GM10248 (cell line): ENCODE measurements at regions not wholly inside any gene's neighbourhood (a gene's known extent, or its start where the extent isn't known, plus 50 kb on each side); places are given as distances from the start of the nearest gene placed in this dataset.

Source experiments
- CTCF ChIA-PET: fragments of 300-600 bp; sonication (Branson Sonifier 250); formaldehyde crosslinking; extraction: SDS; loops from one replicate; lab custom pipeline; 2021; ENCODE audit warnings: antibody characterized with exemption; lab: Yijun Ruan, JAX
- POLR2A ChIA-PET: fragments of 350-650 bp; sonication (Branson Sonifier 250); formaldehyde crosslinking; extraction: SDS; loops from one replicate; lab custom pipeline; 2020; ENCODE audit warnings: antibody characterized with exemption; lab: Yijun Ruan, JAX
- DNase-seq: peaks from one replicate; pipeline ENCODE4 v3.0.0; 2012; ENCODE audit errors: extremely low spot score
- TF ChIP-seq, protein P1 (sequence below): IDR thresholded peaks from 2 replicates; pipeline ENCODE4 v1.5.1; 2012; ENCODE audit warnings: mild to moderate bottlenecking, low read depth; ENCODE audit errors: extremely low read depth, missing control alignments, control extremely low read depth

DNA sequence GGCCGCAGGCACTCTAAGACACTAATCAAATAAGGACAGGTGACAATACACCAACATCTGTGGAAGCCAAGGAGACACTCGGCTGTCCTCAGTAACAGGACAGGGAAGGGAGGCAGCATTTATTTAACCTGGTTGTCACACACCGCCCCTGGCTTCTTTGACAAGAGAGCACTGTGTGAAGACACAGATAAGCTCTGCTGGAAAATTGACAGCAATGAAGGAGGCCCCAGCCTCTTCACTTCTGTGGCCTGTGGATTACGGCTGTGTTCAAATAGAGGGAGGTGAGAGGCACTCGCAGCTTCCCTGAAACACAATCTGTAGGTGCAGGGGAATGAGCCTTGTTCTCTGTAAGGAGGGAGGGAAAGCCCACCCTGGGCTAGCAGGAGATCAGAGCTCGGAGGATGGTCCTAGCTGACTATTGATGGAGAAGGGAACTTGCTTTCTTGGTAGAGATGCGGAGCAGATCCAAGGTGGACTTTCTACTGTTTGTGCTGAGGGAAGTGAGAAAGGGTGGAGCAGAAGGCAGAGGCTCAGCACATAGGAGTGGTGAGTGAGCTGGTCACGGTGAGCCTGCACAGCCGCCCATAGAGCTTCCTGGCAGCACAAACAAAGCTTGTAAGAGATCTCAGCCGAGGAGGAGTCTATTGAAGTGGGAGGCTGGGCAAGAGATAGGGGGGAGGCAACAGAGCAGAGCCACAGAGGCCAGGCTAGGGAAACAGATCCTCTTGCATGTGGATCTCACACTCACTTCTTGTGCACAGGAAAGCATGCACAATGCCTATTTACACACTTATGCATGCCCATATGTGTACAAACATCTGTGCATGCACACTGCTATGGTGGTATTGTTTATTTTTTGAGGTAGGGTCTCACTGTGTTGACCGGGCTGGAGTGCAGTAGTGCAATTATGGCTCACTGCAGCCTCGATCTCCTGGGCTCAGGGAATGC, 114.6 kb upstream of the THY1 start:
- ChIA-PET POLR2A (no interaction called here), CTCF (interaction anchor here (0.9 to 1.6 kb wide), 2 partner anchors 56 to 57 kb away, joined by 4 to 5 read pairs; no protein-coding TSS in a partner anchor)
- TF ChIP-seq, protein P1, sequence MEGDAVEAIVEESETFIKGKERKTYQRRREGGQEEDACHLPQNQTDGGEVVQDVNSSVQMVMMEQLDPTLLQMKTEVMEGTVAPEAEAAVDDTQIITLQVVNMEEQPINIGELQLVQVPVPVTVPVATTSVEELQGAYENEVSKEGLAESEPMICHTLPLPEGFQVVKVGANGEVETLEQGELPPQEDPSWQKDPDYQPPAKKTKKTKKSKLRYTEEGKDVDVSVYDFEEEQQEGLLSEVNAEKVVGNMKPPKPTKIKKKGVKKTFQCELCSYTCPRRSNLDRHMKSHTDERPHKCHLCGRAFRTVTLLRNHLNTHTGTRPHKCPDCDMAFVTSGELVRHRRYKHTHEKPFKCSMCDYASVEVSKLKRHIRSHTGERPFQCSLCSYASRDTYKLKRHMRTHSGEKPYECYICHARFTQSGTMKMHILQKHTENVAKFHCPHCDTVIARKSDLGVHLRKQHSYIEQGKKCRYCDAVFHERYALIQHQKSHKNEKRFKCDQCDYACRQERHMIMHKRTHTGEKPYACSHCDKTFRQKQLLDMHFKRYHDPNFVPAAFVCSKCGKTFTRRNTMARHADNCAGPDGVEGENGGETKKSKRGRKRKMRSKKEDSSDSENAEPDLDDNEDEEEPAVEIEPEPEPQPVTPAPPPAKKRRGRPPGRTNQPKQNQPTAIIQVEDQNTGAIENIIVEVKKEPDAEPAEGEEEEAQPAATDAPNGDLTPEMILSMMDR: no peak
- DNase-seq: no peak

DNA sequence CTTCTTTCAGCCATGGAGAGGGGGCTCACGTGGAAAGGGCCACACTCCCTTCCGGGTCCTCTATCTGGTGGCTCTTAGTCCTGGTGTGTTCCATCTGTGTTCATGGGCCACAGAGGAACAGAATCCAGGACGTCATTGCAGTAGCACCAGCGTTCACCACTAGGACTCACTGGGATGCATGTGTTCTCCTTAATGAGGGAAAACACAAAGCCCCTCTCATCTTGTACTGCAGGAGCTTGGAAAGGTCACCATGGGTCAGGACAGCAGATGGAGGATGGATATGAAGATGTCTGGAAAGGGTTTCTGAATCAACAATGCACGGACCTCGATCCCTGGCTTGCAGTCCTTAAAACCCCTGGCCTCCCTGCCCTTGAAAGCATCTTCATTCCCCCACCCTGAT, 113.8 kb upstream of the THY1 start:
- POLR2A ChIA-PET: no interaction called here
- TF ChIP-seq, protein P1: no peak
- DNase-seq: peak; percentile 7
- CTCF ChIA-PET: interaction anchor here (1.1 to 1.6 kb wide), 2 partner anchors 55 to 62 kb away, joined by 3 to 5 read pairs; no protein-coding TSS in a partner anchor

DNA sequence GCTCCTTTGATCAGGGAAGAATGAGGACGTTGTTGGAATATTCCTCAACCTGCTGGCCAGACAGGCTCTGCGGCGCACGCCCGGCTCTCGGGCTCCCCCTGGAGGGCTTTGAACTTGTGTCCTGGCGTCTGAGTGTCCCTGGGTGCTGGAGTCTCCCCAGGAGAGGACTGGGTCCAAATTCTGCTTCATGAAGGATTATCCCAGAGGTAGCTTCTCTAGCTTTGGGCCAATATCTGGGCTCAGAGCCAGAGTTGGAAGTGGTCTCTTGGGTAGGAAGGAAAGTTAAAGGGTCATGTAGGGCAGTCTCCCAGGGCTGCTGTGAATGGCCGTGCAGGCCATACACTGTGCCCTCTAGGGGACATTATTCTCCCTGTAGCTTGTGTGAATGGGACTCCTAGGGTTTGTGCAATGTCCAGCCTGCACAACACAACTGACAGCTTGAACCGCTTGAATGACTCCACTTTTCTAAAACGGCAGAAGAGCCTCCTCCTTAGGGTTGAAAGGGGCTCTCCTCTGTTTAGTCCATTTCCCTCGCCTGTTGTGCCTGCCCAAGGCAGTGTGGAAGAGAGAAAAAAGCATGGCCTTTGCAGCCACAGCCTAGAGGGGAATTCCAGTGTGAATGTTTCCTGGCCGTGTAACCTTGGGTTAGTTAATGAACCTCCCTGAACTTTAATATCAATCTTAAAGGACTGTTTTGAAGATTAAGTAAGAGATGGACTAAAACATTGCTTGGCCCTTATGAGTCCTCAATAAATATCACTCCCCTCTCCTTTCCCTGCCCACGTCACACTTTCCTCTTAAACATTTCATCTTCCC, 111.2 kb upstream of the THY1 start:
- ChIA-PET CTCF (interaction anchor here (0.6 to 3.2 kb wide), 34 partner anchors 10 to 609 kb away, joined by 3 to 24 read pairs (median 5); partner anchors contain the start of gene USP2), POLR2A (interaction anchor here (0.6 kb wide), 1 partner anchor 24 kb away, joined by 4 read pairs; no protein-coding TSS in a partner anchor)
- TF ChIP-seq, protein P1: peak; percentile 78
- DNase-seq: peak; percentile 78

DNA sequence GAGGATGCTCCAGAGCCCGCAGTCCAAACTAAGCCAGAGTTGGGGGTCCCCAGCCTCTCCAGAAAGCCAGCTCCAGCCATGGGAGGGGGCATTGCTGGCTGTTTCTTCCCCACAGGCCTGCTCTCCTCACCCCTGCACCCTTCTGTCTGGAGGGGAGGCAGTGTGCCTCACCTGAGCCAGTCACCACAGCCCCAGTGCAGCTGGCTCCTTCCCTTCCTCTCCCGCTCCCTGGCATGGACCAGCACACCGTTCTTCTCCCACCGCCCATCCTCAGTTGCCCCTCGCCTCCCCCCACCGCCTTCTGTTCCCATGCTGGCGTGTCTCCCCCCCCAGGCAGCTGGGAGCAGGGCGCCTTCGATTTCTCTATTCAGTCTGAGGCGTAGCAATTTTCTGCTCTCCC, 110.5 kb upstream of the THY1 start:
- ChIA-PET POLR2A (interaction anchor here (0.6 kb wide), 1 partner anchor 24 kb away, joined by 4 read pairs; no protein-coding TSS in a partner anchor), CTCF (interaction anchor here (0.8 to 3.2 kb wide), 27 partner anchors 9 to 609 kb away, joined by 3 to 24 read pairs (median 6); partner anchors contain the start of gene USP2)
- no peak for DNase-seq
- TF ChIP-seq, protein P1: no peak

DNA sequence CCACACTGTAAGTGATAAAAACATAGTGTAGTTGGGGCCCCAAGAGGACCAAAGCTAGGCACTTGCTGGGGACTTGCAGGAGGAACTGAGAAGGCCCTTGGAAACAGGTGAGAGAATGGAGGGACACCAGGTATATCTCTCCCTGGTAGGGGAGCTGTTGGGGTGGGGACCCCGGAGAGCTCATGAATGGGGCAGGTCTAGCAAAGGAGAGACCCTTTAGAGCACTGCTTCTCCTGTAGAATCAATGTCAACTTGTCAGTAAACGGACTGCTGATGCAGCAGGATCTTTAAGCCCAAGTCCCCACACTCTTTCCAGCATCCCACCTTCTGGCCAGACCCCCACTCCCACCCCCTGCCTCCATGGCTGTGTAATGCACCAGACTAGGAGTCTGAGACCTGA, 109.6 kb upstream of the THY1 start:
- ChIA-PET CTCF (interaction anchor here (1.0 to 3.2 kb wide), 9 partner anchors 9 to 197 kb away, joined by 3 to 24 read pairs (median 5); no protein-coding TSS in a partner anchor), POLR2A (no interaction called here)
- DNase-seq: no peak
- TF ChIP-seq, protein P1: no peak

DNA sequence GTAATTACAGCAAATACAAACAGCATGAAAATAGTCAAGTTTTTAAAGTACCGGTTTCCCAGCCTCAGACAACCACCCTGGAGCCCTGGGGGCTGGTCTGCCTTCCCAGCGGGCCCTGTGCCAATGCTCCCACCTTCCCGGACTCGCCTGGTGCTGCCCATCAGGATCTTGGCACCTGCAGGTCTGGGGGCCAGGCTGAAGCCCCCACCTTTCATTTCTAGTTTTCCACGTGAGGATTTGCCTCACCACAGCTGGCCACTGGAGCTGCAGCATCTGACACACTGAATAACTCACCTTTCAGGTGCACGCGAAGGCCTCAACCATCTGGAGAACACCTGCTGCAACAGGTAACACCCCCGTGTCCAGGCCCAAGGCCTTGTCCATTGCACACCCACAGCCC, 108.7 kb upstream of the THY1 start:
- no peak for DNase-seq
- CTCF ChIA-PET: interaction anchor here (1.4 to 1.9 kb wide), 2 partner anchors 19 kb away, joined by 4 to 5 read pairs; no protein-coding TSS in a partner anchor
- POLR2A ChIA-PET: no interaction called here
- TF ChIP-seq, protein P1: no peak
